A549 (cell line): ENCODE measurements at regions not wholly inside any gene's neighbourhood (a gene's known extent, or its start where the extent isn't known, plus 50 kb on each side); places are given as distances from the start of the nearest gene placed in this dataset.
"Not testable (repeated sequence)": the region's sequence is repeated elsewhere in the genome, so short reads cannot be mapped to it uniquely, and the experiment has no call there.

ENCODE experiments used
- ATAC-seq, 2 experiments: fragments of 200-7000 bp in 1 of 2; fragments of >200 bp in 1 of 2; cut with Nextera tagmentation in 1 of 2; cut with Tn5 transposase in 1 of 2; 3 replicates each; pipeline versions ENCODE4 v1.8.0 to v1.9.1; 2018 to 2020; ENCODE audit warnings: mild to moderate bottlenecking in 1 of 2, moderate library complexity in 1 of 2
- CTCF ChIA-PET: fragments of 300-600 bp; sonication (Branson Sonifier 250); formaldehyde crosslinking; extraction: SDS; loops from one replicate; lab custom pipeline; 2021; ENCODE audit warnings: antibody characterized with exemption, inconsistent platforms; lab: Yijun Ruan, JAX
- POLR2A ChIA-PET: fragments of 350-600 bp; formaldehyde crosslinking; extraction: SDS; loops from one replicate; lab custom pipeline; 2021; ENCODE audit warnings: antibody characterized with exemption, inconsistent platforms; lab: Yijun Ruan, JAX
- DNase-seq, 2 experiments: peaks; one replicate each; pipeline versions ENCODE4 v3.0.0 to v3.0.0-alpha.2; 2011 to 2016; ENCODE audit warnings: low read depth in 1 of 2, low spot score in 1 of 2
- FAIRE-seq: peaks from 2 replicates; lab custom pipeline; 2011; peaks lifted over from hg19 to GRCh38; lab: Jason Lieb, UNC
- H3K27ac ChIP-seq, 2 experiments: fragments of >200 bp; sonication (Bioruptor Twin); formaldehyde crosslinking; 3 replicates each; pipeline ENCODE4 v1.5.1; 2016 to 2017
- H3K4me1 ChIP-seq: fragments of >200 bp; sonication (Bioruptor Twin); formaldehyde crosslinking; 3 replicates; pipeline ENCODE4 v1.6.1; 2016
- H3K4me2 ChIP-seq: fragments of >200 bp; sonication (Bioruptor Twin); formaldehyde crosslinking; 3 replicates; pipeline ENCODE4 v1.6.1; 2016
- H3K4me3 ChIP-seq: fragments of >200 bp; sonication (Bioruptor Twin); formaldehyde crosslinking; 3 replicates; pipeline ENCODE4 v1.5.1; 2016
- H3K9me3 ChIP-seq: fragments of >200 bp; sonication (Bioruptor Twin); formaldehyde crosslinking; 3 replicates; pipeline ENCODE4 v1.6.1; 2016
- ATOH8 ChIP-seq: fragments of 250-450 bp; sonication (Bioruptor Pico); IDR thresholded peaks from 2 replicates; pipeline ENCODE4 v1.5.0; 2020; ENCODE audit warnings: low read depth, mild to moderate bottlenecking, moderate library complexity
- BCL3 ChIP-seq: fragments of >200 bp; sonication (Bioruptor Twin); formaldehyde crosslinking; IDR thresholded peaks from 3 replicates; pipeline ENCODE4 v1.6.1; 2016
- CTCF ChIP-seq: fragments of >200 bp; sonication (Bioruptor Twin); formaldehyde crosslinking; IDR thresholded peaks from 3 replicates; pipeline ENCODE4 v1.5.1; 2016
- EHMT2 ChIP-seq: fragments of 200-600 bp; sonication (generic); IDR thresholded peaks from 2 replicates; pipeline ENCODE4 v1.6.1; 2016; ENCODE audit warnings: antibody characterized with exemption, low read depth, mild to moderate bottlenecking, moderate library complexity
- ELK1 ChIP-seq: fragments of 150-350 bp; IDR thresholded peaks from 2 replicates; pipeline ENCODE4 v1.6.1; 2014; ENCODE audit warnings: low read depth, mild to moderate bottlenecking, low read length
- ESRRA ChIP-seq: fragments of 150-350 bp; IDR thresholded peaks from 2 replicates; pipeline ENCODE4 v1.6.1; 2014; ENCODE audit warnings: mild to moderate bottlenecking, low read length, borderline replicate concordance
- FOXS1 ChIP-seq: fragments of 250-450 bp; sonication (Bioruptor Pico); IDR thresholded peaks from 2 replicates; pipeline ENCODE4 v1.5.0; 2020; ENCODE audit warnings: mild to moderate bottlenecking, moderate library complexity
- HES2 ChIP-seq: fragments of >200 bp; sonication (Bioruptor Twin); formaldehyde crosslinking; IDR thresholded peaks from 2 replicates; pipeline ENCODE4 v1.6.1; 2016
- HOXB13 ChIP-seq: fragments of 250-450 bp; sonication (Bioruptor Pico); IDR thresholded peaks from 2 replicates; pipeline ENCODE4 v1.5.0; 2020; ENCODE audit warnings: low read depth, mild to moderate bottlenecking, moderate library complexity
- NFE2L2 ChIP-seq: fragments of 150-350 bp; conservative IDR thresholded peaks from 2 replicates; pipeline ENCODE4 v1.6.1; 2014; ENCODE audit warnings: low read length
- NPAS2 ChIP-seq: fragments of 250-450 bp; sonication (Bioruptor Pico); IDR thresholded peaks from 2 replicates; pipeline ENCODE4 v1.8.0; 2022; ENCODE audit warnings: mild to moderate bottlenecking, moderate library complexity, borderline replicate concordance
- RAD21 ChIP-seq, 2 experiments: fragments of >200 bp in 1 of 2; sonication (Bioruptor Twin) in 1 of 2; formaldehyde crosslinking in 1 of 2; IDR thresholded peaks in 1 of 2; conservative IDR thresholded peaks in 1 of 2; 2 replicates in 1 of 2; 3 replicates in 1 of 2; pipeline ENCODE4 v1.6.1; 2012 to 2018; ENCODE audit warnings: inconsistent platforms in 1 of 2
- RARB ChIP-seq: fragments of 250-450 bp; sonication (Bioruptor Pico); IDR thresholded peaks from 2 replicates; pipeline ENCODE4 v1.8.0; 2021; ENCODE audit warnings: mild to moderate bottlenecking, moderate library complexity
- REST ChIP-seq: fragments of 200-600 bp; sonication (generic); IDR thresholded peaks from 2 replicates; pipeline ENCODE4 v1.6.1; 2016; ENCODE audit warnings: antibody characterized with exemption, mild to moderate bottlenecking, moderate library complexity
- RFX5 ChIP-seq: fragments of 450-650 bp; IDR thresholded peaks from 2 replicates; pipeline ENCODE4 v1.7.1; 2014; ENCODE audit warnings: antibody characterized with exemption, mild to moderate bottlenecking, moderate library complexity
- SMC3 ChIP-seq: fragments of >200 bp; sonication (Bioruptor Twin); formaldehyde crosslinking; IDR thresholded peaks from 3 replicates; pipeline ENCODE4 v1.6.1; 2018; ENCODE audit warnings: inconsistent platforms
- TFCP2L1 ChIP-seq: fragments of 250-450 bp; sonication (Bioruptor Pico); IDR thresholded peaks from 2 replicates; pipeline ENCODE4 v1.5.0; 2021; ENCODE audit warnings: mild to moderate bottlenecking
- USF2 ChIP-seq: fragments of 450-650 bp; IDR thresholded peaks from 2 replicates; pipeline ENCODE4 v1.6.1; 2014; ENCODE audit warnings: antibody characterized with exemption
- WGBS: methylation state at CpG from one replicate; pipeline ENCODE4 v1.1.6; 2017; ENCODE audit errors: missing lambda C conversion rate; 5-methylcytosine and 5-hydroxymethylcytosine counted together

GRCh38 chr1:94660258-94660657, 118.7 kb upstream of the F3 start:
- H3K4me1 ChIP-seq, result peaks cover 7% of the 10 kb centered on the region; the same call in 1 of the 3 replicates
- no peaks in the 10 kb centered on the region for H3K9me3 ChIP-seq
- no peak overlapping the region for H3K4me3 ChIP-seq
- ATAC-seq (no peak), DNase-seq (no peak), FAIRE-seq (no peak)
- no peak overlapping the region for H3K27ac ChIP-seq
- 66% methylated on average over 2 of the region's 2 CpGs for WGBS
- CTCF ChIA-PET, result interaction anchor here (0.5 kb wide), 1 partner anchor 140 kb away, joined by 3 read pairs; no protein-coding TSS in a partner anchor
- H3K4me2 ChIP-seq, result no peak overlapping the region
- TF ChIP-seq ESRRA (no peak), USF2 (no peak), HOXB13 (CRISPR knock-in tag) (no peak), FOXS1 (CRISPR knock-in tag) (no peak), NPAS2 (no peak), TFCP2L1 (CRISPR knock-in tag) (no peak), CTCF (no peak), RAD21 (conservative IDR thresholded peaks at IDR 0.05 in 1 of 2, IDR thresholded peaks at IDR 0.05 in 1 of 2) (no peak), RARB (CRISPR knock-in tag) (no peak), ATOH8 (CRISPR knock-in tag) (no peak), NFE2L2 (no peak), RFX5 (no peak), REST (no peak), ELK1 (no peak), BCL3 (no peak), EHMT2 (no peak), HES2 (no peak), SMC3 (no peak)
- TF ChIP-seq, all 56 proteins: peak for 0
- POLR2A ChIA-PET, result no interaction called here

GRCh38 chr1:94659202-94659601, 117.6 kb upstream of the F3 start:
- FAIRE-seq, H3K4me3 ChIP-seq, ATAC-seq, H3K4me2 ChIP-seq, POLR2A ChIA-PET, H3K27ac ChIP-seq, DNase-seq, H3K4me1 ChIP-seq, H3K9me3 ChIP-seq: not testable (repeated sequence)
- CTCF ChIA-PET, result interaction anchor here (0.5 kb wide), 1 partner anchor 54 kb away, joined by 3 read pairs; no protein-coding TSS in a partner anchor
- WGBS, result 89% methylated on average over 1 of the region's 1 CpG
